WTC11 (cell line): ENCODE measurements at regions not wholly inside any gene's neighbourhood (a gene's known extent, or its start where the extent isn't known, plus 50 kb on each side); places are given as distances from the start of the nearest gene placed in this dataset.
A peak's percentile ranks its signal among the peaks of the same experiment; 100 is the strongest.

ENCODE experiments used
- ATAC-seq: fragments of 200-7000 bp; cut with Tn5 transposase; 2 replicates; pipeline ENCODE4 v1.10.0; 2021; ENCODE audit warnings: mild to moderate bottlenecking, moderate library complexity
- CTCF ChIA-PET: fragments of 300-600 bp; sonication (Branson Sonifier 250); formaldehyde crosslinking; loops from one replicate; lab custom pipeline; 2021; ENCODE audit warnings: antibody characterized with exemption; lab: Charles Lee
- POLR2A ChIA-PET: fragments of 350-600 bp; sonication (Branson Sonifier 250); formaldehyde crosslinking; loops from one replicate; lab custom pipeline; 2021; ENCODE audit warnings: antibody characterized with exemption; lab: Charles Lee
- DNase-seq: peaks from one replicate; pipeline ENCODE4 v3.0.0; 2021; ENCODE audit warnings: low spot score
- H3K27ac Mint-ChIP-seq: 2 replicates; pipeline ENCODE4 v1.8.0; 2021; ENCODE audit warnings: mixed read lengths
- H3K27me3 Mint-ChIP-seq: 2 replicates; pipeline ENCODE4 v1.8.0; 2021; ENCODE audit warnings: low read depth, mild to moderate bottlenecking, moderate library complexity, mixed read lengths
- H3K36me3 Mint-ChIP-seq: 2 replicates; pipeline ENCODE4 v1.8.0; 2021; ENCODE audit warnings: mixed read lengths
- H3K4me1 Mint-ChIP-seq: 2 replicates; pipeline ENCODE4 v1.8.0; 2022; ENCODE audit warnings: mixed read lengths
- H3K4me3 Mint-ChIP-seq: 2 replicates; pipeline ENCODE4 v1.8.0; 2021; ENCODE audit warnings: mild to moderate bottlenecking, moderate library complexity, mixed read lengths
- H3K9me3 Mint-ChIP-seq: 2 replicates; pipeline ENCODE4 v1.8.0; 2021; ENCODE audit warnings: mixed read lengths
- AFF4 ChIP-seq: sonication (generic); formaldehyde crosslinking; IDR thresholded peaks from 2 replicates; pipeline ENCODE4 v1.8.1; 2023; ENCODE audit warnings: mild to moderate bottlenecking, missing genetic modification reagents, borderline replicate concordance
- CBFB ChIP-seq: sonication (generic); formaldehyde crosslinking; IDR thresholded peaks from 2 replicates; pipeline ENCODE4 v1.8.1; 2022; ENCODE audit warnings: mild to moderate bottlenecking, low read depth, missing genetic modification reagents
- EMX1 ChIP-seq: fragments of 250-450 bp; sonication (Bioruptor Pico); IDR thresholded peaks from 2 replicates; pipeline ENCODE4 v1.8.0; 2021; ENCODE audit warnings: mild to moderate bottlenecking
- FOXK1 ChIP-seq: sonication (generic); formaldehyde crosslinking; IDR thresholded peaks from 2 replicates; pipeline ENCODE4 v1.8.0; 2022; ENCODE audit warnings: mild to moderate bottlenecking, moderate library complexity, missing genetic modification reagents
- GABPB1 ChIP-seq: sonication (generic); formaldehyde crosslinking; IDR thresholded peaks from 2 replicates; pipeline ENCODE4 v1.8.1; 2023; ENCODE audit warnings: mild to moderate bottlenecking, missing genetic modification reagents
- NFATC4 ChIP-seq: fragments of 250-450 bp; sonication (Bioruptor Pico); IDR thresholded peaks from 2 replicates; pipeline ENCODE4 v1.9.0; 2021; ENCODE audit warnings: mild to moderate bottlenecking
- NR3C1 ChIP-seq: sonication (generic); formaldehyde crosslinking; conservative IDR thresholded peaks from 2 replicates; pipeline ENCODE4 v1.8.1; 2023; ENCODE audit warnings: low read depth, mild to moderate bottlenecking, missing genetic modification reagents
- PRRX2 ChIP-seq: fragments of 250-450 bp; sonication (Bioruptor Pico); IDR thresholded peaks from 2 replicates; pipeline ENCODE4 v1.8.0; 2021; ENCODE audit warnings: mild to moderate bottlenecking
- TCF7 ChIP-seq: sonication (generic); formaldehyde crosslinking; IDR thresholded peaks from 2 replicates; pipeline ENCODE4 v1.8.0; 2022; ENCODE audit warnings: mild to moderate bottlenecking, low read depth, missing genetic modification reagents, moderate library complexity
- ZBTB21 ChIP-seq: sonication (generic); formaldehyde crosslinking; IDR thresholded peaks from 2 replicates; pipeline ENCODE4 v1.8.1; 2023; ENCODE audit warnings: mild to moderate bottlenecking, missing genetic modification reagents, borderline replicate concordance
- ZNF425 ChIP-seq: fragments of 250-450 bp; sonication (Bioruptor Pico); conservative IDR thresholded peaks from 2 replicates; pipeline ENCODE4 v1.9.0; 2021; ENCODE audit warnings: mild to moderate bottlenecking
- ZSCAN18 ChIP-seq: fragments of 250-450 bp; sonication (Bioruptor Pico); IDR thresholded peaks from 2 replicates; pipeline ENCODE4 v2.1.2; 2022; ENCODE audit warnings: mild to moderate bottlenecking, moderate library complexity
- TF ChIP-seq, protein P1 (sequence below): sonication (generic); formaldehyde crosslinking; IDR thresholded peaks from 2 replicates; pipeline ENCODE4 v1.8.1; 2023; ENCODE audit warnings: mild to moderate bottlenecking, missing genetic modification reagents
- TF ChIP-seq, protein P2 (sequence below): sonication (generic); formaldehyde crosslinking; IDR thresholded peaks from 2 replicates; pipeline ENCODE4 v1.8.1; 2023; ENCODE audit warnings: mild to moderate bottlenecking, missing genetic modification reagents, moderate library complexity
- TF ChIP-seq, protein P3 (sequence below): fragments of 250-450 bp; sonication (Bioruptor Pico); IDR thresholded peaks from 2 replicates; pipeline ENCODE4 v1.9.0; 2021; ENCODE audit warnings: mild to moderate bottlenecking

GRCh38 chr10:64385355-64385754 is 864.2 kb downstream of the REEP3 start:
- peaks cover 47% of the 10 kb centered on the region for H3K9me3 Mint-ChIP-seq
- peaks cover 29% of the 10 kb centered on the region for H3K36me3 Mint-ChIP-seq
- no peaks in the 10 kb centered on the region for H3K27me3 Mint-ChIP-seq
- peak overlapping the region; percentile 92; the same call in 1 of the 2 replicates for H3K27ac Mint-ChIP-seq
- CTCF ChIA-PET: interaction anchor here (1.8 kb wide), 1 partner anchor 9 kb away, joined by 9 read pairs; no protein-coding TSS in a partner anchor
- DNase-seq: peak; percentile 25
- H3K4me3 Mint-ChIP-seq: no peak overlapping the region
- peaks cover 20% of the 10 kb centered on the region for H3K4me1 Mint-ChIP-seq
- POLR2A ChIA-PET: no interaction called here
- ATAC-seq: peak; percentile 97
- no peak for TF ChIP-seq NFATC4 (CRISPR knock-in tag)
- TF ChIP-seq NR3C1: no peak
- no peak for TF ChIP-seq FOXK1 (CRISPR knock-in tag)
- TF ChIP-seq TCF7: no peak
- no peak for TF ChIP-seq AFF4 (CRISPR knock-in tag)
- TF ChIP-seq, protein P1, sequence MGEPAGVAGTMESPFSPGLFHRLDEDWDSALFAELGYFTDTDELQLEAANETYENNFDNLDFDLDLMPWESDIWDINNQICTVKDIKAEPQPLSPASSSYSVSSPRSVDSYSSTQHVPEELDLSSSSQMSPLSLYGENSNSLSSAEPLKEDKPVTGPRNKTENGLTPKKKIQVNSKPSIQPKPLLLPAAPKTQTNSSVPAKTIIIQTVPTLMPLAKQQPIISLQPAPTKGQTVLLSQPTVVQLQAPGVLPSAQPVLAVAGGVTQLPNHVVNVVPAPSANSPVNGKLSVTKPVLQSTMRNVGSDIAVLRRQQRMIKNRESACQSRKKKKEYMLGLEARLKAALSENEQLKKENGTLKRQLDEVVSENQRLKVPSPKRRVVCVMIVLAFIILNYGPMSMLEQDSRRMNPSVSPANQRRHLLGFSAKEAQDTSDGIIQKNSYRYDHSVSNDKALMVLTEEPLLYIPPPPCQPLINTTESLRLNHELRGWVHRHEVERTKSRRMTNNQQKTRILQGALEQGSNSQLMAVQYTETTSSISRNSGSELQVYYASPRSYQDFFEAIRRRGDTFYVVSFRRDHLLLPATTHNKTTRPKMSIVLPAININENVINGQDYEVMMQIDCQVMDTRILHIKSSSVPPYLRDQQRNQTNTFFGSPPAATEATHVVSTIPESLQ (CRISPR knock-in tag): no peak
- TF ChIP-seq, protein P2, sequence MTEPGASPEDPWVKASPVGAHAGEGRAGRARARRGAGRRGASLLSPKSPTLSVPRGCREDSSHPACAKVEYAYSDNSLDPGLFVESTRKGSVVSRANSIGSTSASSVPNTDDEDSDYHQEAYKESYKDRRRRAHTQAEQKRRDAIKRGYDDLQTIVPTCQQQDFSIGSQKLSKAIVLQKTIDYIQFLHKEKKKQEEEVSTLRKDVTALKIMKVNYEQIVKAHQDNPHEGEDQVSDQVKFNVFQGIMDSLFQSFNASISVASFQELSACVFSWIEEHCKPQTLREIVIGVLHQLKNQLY (CRISPR knock-in tag): no peak
- TF ChIP-seq ZSCAN18: no peak
- no peak for TF ChIP-seq ZNF425 (CRISPR knock-in tag)
- no peak for TF ChIP-seq GABPB1 (CRISPR knock-in tag)
- no peak for TF ChIP-seq EMX1

- Mint-ChIP-seq H3K27ac (no peak overlapping the region), H3K27me3 (no peaks in the 10 kb centered on the region), H3K4me1 (peaks cover 23% of the 10 kb centered on the region), H3K4me3 (no peak overlapping the region), H3K9me3 (peaks cover 8% of the 10 kb centered on the region), H3K36me3 (no peaks in the 10 kb centered on the region)
- ChIA-PET CTCF (no interaction called here), POLR2A (no interaction called here)
- TF ChIP-seq, protein P3, sequence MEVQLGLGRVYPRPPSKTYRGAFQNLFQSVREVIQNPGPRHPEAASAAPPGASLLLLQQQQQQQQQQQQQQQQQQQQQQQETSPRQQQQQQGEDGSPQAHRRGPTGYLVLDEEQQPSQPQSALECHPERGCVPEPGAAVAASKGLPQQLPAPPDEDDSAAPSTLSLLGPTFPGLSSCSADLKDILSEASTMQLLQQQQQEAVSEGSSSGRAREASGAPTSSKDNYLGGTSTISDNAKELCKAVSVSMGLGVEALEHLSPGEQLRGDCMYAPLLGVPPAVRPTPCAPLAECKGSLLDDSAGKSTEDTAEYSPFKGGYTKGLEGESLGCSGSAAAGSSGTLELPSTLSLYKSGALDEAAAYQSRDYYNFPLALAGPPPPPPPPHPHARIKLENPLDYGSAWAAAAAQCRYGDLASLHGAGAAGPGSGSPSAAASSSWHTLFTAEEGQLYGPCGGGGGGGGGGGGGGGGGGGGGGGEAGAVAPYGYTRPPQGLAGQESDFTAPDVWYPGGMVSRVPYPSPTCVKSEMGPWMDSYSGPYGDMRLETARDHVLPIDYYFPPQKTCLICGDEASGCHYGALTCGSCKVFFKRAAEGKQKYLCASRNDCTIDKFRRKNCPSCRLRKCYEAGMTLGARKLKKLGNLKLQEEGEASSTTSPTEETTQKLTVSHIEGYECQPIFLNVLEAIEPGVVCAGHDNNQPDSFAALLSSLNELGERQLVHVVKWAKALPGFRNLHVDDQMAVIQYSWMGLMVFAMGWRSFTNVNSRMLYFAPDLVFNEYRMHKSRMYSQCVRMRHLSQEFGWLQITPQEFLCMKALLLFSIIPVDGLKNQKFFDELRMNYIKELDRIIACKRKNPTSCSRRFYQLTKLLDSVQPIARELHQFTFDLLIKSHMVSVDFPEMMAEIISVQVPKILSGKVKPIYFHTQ (CRISPR knock-in tag): no peak
- TF ChIP-seq ZBTB21 (CRISPR knock-in tag) (no peak), CBFB (CRISPR knock-in tag) (no peak), PRRX2 (CRISPR knock-in tag) (no peak)
- ATAC-seq (no peak), DNase-seq (no peak)
Measured at GRCh38 chr10:64394744-64395143, 873.5 kb downstream of the REEP3 start.
